GM12878 (cell line): ENCODE measurements at regions not wholly inside any gene's neighbourhood (a gene's known extent, or its start where the extent isn't known, plus 50 kb on each side); places are given as distances from the start of the nearest gene placed in this dataset.

ENCODE experiments used
- EZH2 ChIP-seq: IDR thresholded peaks from 2 replicates; pipeline ENCODE4 v1.6.1; 2012; ENCODE audit warnings: low read depth, mild to moderate bottlenecking, control low read depth, inconsistent platforms, low read length, borderline replicate concordance; ENCODE audit not compliant: control insufficient read depth
- HDAC2 ChIP-seq: fragments of 200-600 bp; sonication (generic); IDR thresholded peaks from 2 replicates; pipeline ENCODE4 v1.6.1; 2017
- ZSCAN29 ChIP-seq: fragments of 450-650 bp; IDR thresholded peaks from 2 replicates; pipeline ENCODE4 v1.6.1; 2017; ENCODE audit warnings: mild to moderate bottlenecking, moderate library complexity
- TF ChIP-seq, protein P1 (sequence below), 3 experiments: IDR thresholded peaks in 2 of 3; conservative IDR thresholded peaks in 1 of 3; 2 replicates each; pipeline ENCODE4 v1.5.1; 2011; ENCODE audit warnings: low read depth in 3 of 3, low read length in 3 of 3, mild to moderate bottlenecking in 3 of 3, control low read depth in 2 of 3, moderate library complexity in 2 of 3, inconsistent platforms in 1 of 3, mixed read lengths in 1 of 3; ENCODE audit not compliant: control insufficient read depth in 2 of 3, insufficient read depth in 1 of 3; ENCODE audit errors: extremely low read depth in 1 of 3

- TF ChIP-seq, protein P1, sequence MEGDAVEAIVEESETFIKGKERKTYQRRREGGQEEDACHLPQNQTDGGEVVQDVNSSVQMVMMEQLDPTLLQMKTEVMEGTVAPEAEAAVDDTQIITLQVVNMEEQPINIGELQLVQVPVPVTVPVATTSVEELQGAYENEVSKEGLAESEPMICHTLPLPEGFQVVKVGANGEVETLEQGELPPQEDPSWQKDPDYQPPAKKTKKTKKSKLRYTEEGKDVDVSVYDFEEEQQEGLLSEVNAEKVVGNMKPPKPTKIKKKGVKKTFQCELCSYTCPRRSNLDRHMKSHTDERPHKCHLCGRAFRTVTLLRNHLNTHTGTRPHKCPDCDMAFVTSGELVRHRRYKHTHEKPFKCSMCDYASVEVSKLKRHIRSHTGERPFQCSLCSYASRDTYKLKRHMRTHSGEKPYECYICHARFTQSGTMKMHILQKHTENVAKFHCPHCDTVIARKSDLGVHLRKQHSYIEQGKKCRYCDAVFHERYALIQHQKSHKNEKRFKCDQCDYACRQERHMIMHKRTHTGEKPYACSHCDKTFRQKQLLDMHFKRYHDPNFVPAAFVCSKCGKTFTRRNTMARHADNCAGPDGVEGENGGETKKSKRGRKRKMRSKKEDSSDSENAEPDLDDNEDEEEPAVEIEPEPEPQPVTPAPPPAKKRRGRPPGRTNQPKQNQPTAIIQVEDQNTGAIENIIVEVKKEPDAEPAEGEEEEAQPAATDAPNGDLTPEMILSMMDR (IDR thresholded peaks at IDR 0.05 in 2 of 3, conservative IDR thresholded peaks at IDR 0.05 in 1 of 3; ENCODE audit: control insufficient read depth in 2 of 3, extremely low read depth in 1 of 3, insufficient read depth in 1 of 3, low read depth in 3 of 3, low read length in 3 of 3): no peak
- no peak for TF ChIP-seq ZSCAN29
- no peak for TF ChIP-seq EZH2
- TF ChIP-seq HDAC2: no peak
These were observed 60.5 kb upstream of the PRKCQ start for GRCh38 chr10:6640433-6641040.
